Sigmoid colon (tissue), 6 donors: ENCODE measurements at regions not wholly inside any gene's neighbourhood (a gene's known extent, or its start where the extent isn't known, plus 50 kb on each side); places are given as distances from the start of the nearest gene placed in this dataset.

ENCODE experiments used
- DNase-seq: peaks from one replicate; pipeline ENCODE4 v3.0.0-alpha.2; 2019
- H3K27ac ChIP-seq, 4 donors: fragments of 200-600 bp; sonication (generic); one replicate each; pipeline ENCODE4 v1.5.1; 2016 to 2019; ENCODE audit warnings: mild to moderate bottlenecking in 1 of 4
- H3K27me3 ChIP-seq, 3 donors: fragments of 200-600 bp; sonication (generic); one replicate each; pipeline ENCODE4 v1.5.1; 2019; ENCODE audit warnings: mild to moderate bottlenecking in 1 of 3
- H3K36me3 ChIP-seq, 4 donors: fragments of 200-600 bp; sonication (generic); one replicate each; pipeline ENCODE4 v1.5.1; 2016 to 2019
- H3K4me1 ChIP-seq, 4 donors: fragments of 200-600 bp; sonication (generic); one replicate each; pipeline ENCODE4 v1.5.1; 2017 to 2019
- H3K4me3 ChIP-seq, 4 donors: fragments of 200-600 bp; sonication (generic); one replicate each; pipeline ENCODE4 v1.5.1; 2017 to 2019; ENCODE audit warnings: mild to moderate bottlenecking in 2 of 4, moderate library complexity in 1 of 4
- H3K9me3 ChIP-seq, 4 donors: fragments of 200-600 bp in 3 of 4; sonication (generic) in 3 of 4; one replicate each; pipeline versions ENCODE4 v1.5.1 to v1.6.1; 2013 to 2019
- CTCF ChIP-seq, 4 experiments: fragments of 450-650 bp in 3 of 4; fragments of 200-600 bp in 1 of 4; IDR thresholded peaks; one replicate each; pipeline ENCODE4 v1.5.1; 2016 to 2019; ENCODE audit warnings: antibody characterized with exemption in 4 of 4, mild to moderate bottlenecking in 3 of 4, moderate library complexity in 2 of 4
- EP300 ChIP-seq, 4 donors: sonication (generic); formaldehyde crosslinking; IDR thresholded peaks; one replicate each; pipeline ENCODE4 v1.6.1; 2017; ENCODE audit warnings: antibody characterized with exemption in 4 of 4
- POLR2A ChIP-seq, 2 donors: fragments of 450-650 bp; IDR thresholded peaks; one replicate each; pipeline ENCODE4 v1.6.1; 2016; ENCODE audit warnings: antibody characterized with exemption in 2 of 2, mild to moderate bottlenecking in 2 of 2, moderate library complexity in 2 of 2
- POLR2AphosphoS5 ChIP-seq, 4 donors: sonication (generic); formaldehyde crosslinking; IDR thresholded peaks; one replicate each; pipeline ENCODE4 v1.6.1; 2017; ENCODE audit warnings: antibody characterized with exemption in 4 of 4
- WGBS, 2 donors: extraction: QIAGEN DNeasy Blood & Tissue Kit; methylation state at CpG; one replicate each; pipeline ENCODE4 v1.1.7; 2013; 5-methylcytosine and 5-hydroxymethylcytosine counted together
- intact Hi-C: fragments of 100-400 bp; cut with DNase I; formaldehyde crosslinking; loops from one replicate; pipeline ENCODE4 v1.15.1; 2023
- donor health status: healthy with polysubstance abuse.
- donor health status: healthy.

- Histone ChIP-seq H3K27ac (peak overlapping the region in 2 of 4 donors; percentile 27 to 38), H3K4me1 (peaks cover 0 to 37% (median 26%) of the 10 kb centered on the region in 4 donors), H3K9me3 (no peaks in the 10 kb centered on the region), H3K36me3 (no peaks in the 10 kb centered on the region), H3K4me3 (no peak overlapping the region), H3K27me3 (no peaks in the 10 kb centered on the region)
- WGBS, 2 donors = 16 to 18% methylated on average over 3 of the region's 3 CpGs
- peak; percentile 94 for DNase-seq
- TF ChIP-seq POLR2A (IDR thresholded peaks at IDR 0.05) (no peak), POLR2AphosphoS5 (IDR thresholded peaks at IDR 0.05) (peak in 3 of 4 donors; percentile 63 to 70 (median 65)), EP300 (IDR thresholded peaks at IDR 0.05) (no peak), CTCF (IDR thresholded peaks at IDR 0.05) (peak; percentile 91 to 96 (median 94))
- intact Hi-C loops = loop anchor here (5.0 kb wide), 2 partner anchors 193 to 1037 kb away; no protein-coding TSS in a partner anchor
Measured at GRCh38 chr3:188954590-188955208, 217.1 kb upstream of the TPRG1 start.

DNA sequence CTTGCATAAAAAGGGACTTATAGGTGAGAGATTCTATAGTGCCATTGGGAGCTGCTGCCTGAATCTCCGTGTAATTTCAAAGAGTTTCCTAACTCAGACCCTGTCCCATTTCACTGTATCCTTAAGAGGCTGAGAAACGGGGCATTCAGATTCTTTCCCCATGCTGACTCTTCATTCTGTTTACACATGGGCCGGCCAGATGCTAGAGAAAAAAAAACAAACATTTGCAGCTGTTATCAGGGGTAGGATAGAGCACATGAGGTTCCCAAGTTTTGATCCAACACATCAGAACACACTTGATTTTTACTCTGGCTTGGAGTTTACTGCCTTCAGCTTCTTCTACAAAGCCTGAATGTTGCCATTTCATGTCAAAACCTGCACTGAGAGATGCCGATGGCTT, 215.9 kb upstream of the TPRG1 start:
- TF ChIP-seq POLR2AphosphoS5 (IDR thresholded peaks at IDR 0.05) (no peak), CTCF (IDR thresholded peaks at IDR 0.05) (no peak), POLR2A (IDR thresholded peaks at IDR 0.05) (no peak), EP300 (IDR thresholded peaks at IDR 0.05) (no peak)
- peak overlapping the region in 2 of 4 donors; percentile 22 to 29 for H3K27ac ChIP-seq
- WGBS, 2 donors = 63 to 80% methylated on average over 4 of the region's 4 CpGs
- no peaks in the 10 kb centered on the region for H3K36me3 ChIP-seq
- no peaks in the 10 kb centered on the region for H3K27me3 ChIP-seq
- no peaks in the 10 kb centered on the region for H3K9me3 ChIP-seq
- intact Hi-C loops = loop anchor here (5.0 kb wide), 2 partner anchors 191 to 1039 kb away; no protein-coding TSS in a partner anchor
- no peak overlapping the region for H3K4me3 ChIP-seq
- no peak for DNase-seq
- peaks cover 0 to 25% (median 14%) of the 10 kb centered on the region in 4 donors for H3K4me1 ChIP-seq

DNA sequence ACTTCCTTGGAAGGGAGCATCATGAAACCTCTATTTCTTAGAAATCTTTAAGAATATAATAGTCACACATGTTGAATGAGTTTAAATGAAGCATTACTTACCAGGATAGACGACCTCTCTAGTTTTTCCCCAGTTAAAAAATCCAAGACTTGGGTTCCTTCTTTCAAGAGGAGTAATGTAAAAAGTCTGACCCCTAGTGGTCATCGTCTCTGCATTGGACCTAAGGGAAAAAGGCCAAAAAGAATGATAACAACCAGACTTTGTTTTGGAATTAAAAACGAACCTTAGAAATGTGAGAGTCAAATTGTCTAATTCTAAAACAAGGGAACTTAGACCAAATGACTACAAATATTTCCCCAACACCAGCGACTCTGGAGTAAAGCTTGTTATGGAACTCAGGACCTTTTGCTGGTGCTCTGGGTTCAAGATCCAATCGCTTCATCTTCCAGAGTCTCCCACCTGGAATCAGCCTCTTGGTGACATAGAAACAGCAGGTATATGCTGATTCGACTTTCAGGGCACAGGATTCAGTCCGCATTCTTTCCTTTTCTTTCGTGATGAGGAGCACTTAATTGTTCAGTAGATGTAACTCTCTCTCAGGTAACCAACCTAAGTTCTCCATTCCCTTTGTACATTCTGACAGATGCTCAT, 214.8 kb upstream of the TPRG1 start:
- no peak for DNase-seq
- no peak overlapping the region for H3K4me3 ChIP-seq
- H3K9me3 ChIP-seq = no peaks in the 10 kb centered on the region
- TF ChIP-seq EP300 (IDR thresholded peaks at IDR 0.05) = no peak
- TF ChIP-seq CTCF (IDR thresholded peaks at IDR 0.05) = peak; percentile 56 to 85 (median 64)
- TF ChIP-seq POLR2AphosphoS5 (IDR thresholded peaks at IDR 0.05) = peak in 1 of 4 donors; percentile 55
- 41 to 45% methylated on average over 8 of the region's 8 CpGs for WGBS, 2 donors
- intact Hi-C loops = loop anchor here (5.0 kb wide), 2 partner anchors 190 to 1040 kb away; no protein-coding TSS in a partner anchor
- H3K4me1 ChIP-seq = peaks cover 0 to 19% (median 4%) of the 10 kb centered on the region in 4 donors
- H3K36me3 ChIP-seq = no peaks in the 10 kb centered on the region
- no peaks in the 10 kb centered on the region for H3K27me3 ChIP-seq
- peak overlapping the region in 1 of 4 donors; percentile 26 for H3K27ac ChIP-seq

GRCh38 chr3:188959013-188959412, 212.8 kb upstream of the TPRG1 start:
- H3K36me3 ChIP-seq = no peaks in the 10 kb centered on the region
- H3K27me3 ChIP-seq = no peaks in the 10 kb centered on the region
- peaks cover 0 to 17% (median 2%) of the 10 kb centered on the region in 4 donors for H3K4me1 ChIP-seq
- DNase-seq = no peak
- WGBS, 2 donors = 93% methylated on average over 1 of the region's 1 CpG
- no peak overlapping the region for H3K27ac ChIP-seq
- H3K4me3 ChIP-seq = no peak overlapping the region
- no peaks in the 10 kb centered on the region for H3K9me3 ChIP-seq
- intact Hi-C loops = loop anchor here (5.0 kb wide), 2 partner anchors 188 to 1042 kb away; no protein-coding TSS in a partner anchor
- TF ChIP-seq POLR2AphosphoS5 (IDR thresholded peaks at IDR 0.05) = no peak
- TF ChIP-seq POLR2A (IDR thresholded peaks at IDR 0.05) = no peak
- TF ChIP-seq CTCF (IDR thresholded peaks at IDR 0.05) = no peak
- TF ChIP-seq EP300 (IDR thresholded peaks at IDR 0.05) = no peak
